HCT116 (cell line): ENCODE measurements at regions not wholly inside any gene's neighbourhood (a gene's known extent, or its start where the extent isn't known, plus 50 kb on each side); places are given as distances from the start of the nearest gene placed in this dataset.

Source experiments
- ATAC-seq: fragments of 200-7000 bp; cut with Tn5 transposase; 2 replicates; pipeline ENCODE4 v1.9.1; 2020; ENCODE audit warnings: mild to moderate bottlenecking, moderate library complexity
- BruUV-seq: library from RNA; stranded (reverse); fragments of 400-500 nt; replicated peaks from 2 replicates; lab custom pipeline; 2021; lab: Mats Ljungman, UMichigan
- CTCF ChIA-PET: fragments of 300-600 bp; sonication (Branson Sonifier 250); formaldehyde crosslinking; loops from one replicate; lab custom pipeline; 2021; ENCODE audit warnings: antibody characterized with exemption; lab: Charles Lee
- POLR2A ChIA-PET: fragments of 300-600, 350-600 bp; sonication (Branson Sonifier 250); formaldehyde crosslinking; loops from one replicate; lab custom pipeline; 2021; ENCODE audit warnings: antibody characterized with exemption; lab: Charles Lee
- RAD21 ChIA-PET, 2 experiments: fragments of 300-600 bp; sonication (Branson Sonifier 250); formaldehyde crosslinking; loops; one replicate each; lab custom pipeline; 2023; ENCODE audit warnings: low total read pairs in 2 of 2; ENCODE audit not compliant: uncharacterized antibody in 2 of 2, unreplicated experiment in 2 of 2, low non-redundant PET in 1 of 2; lab: Charles Lee
- DNase-seq: peaks from one replicate; pipeline ENCODE4 v3.0.0-alpha.2; 2010; ENCODE audit warnings: low read depth, low spot score
- H2AFZ ChIP-seq: fragments of 200-600 bp; shearing (Covaris generic), sonication (generic); 2 replicates; pipeline ENCODE4 v1.6.1; 2017; ENCODE audit warnings: low read depth, mixed run types, mixed read lengths, antibody characterized with exemption, low read length; ENCODE audit not compliant: poor library complexity, severe bottlenecking
- H3K27ac ChIP-seq: 2 replicates; pipeline ENCODE4 v1.5.1; 2012; ENCODE audit warnings: low read depth, low read length
- H3K27me3 ChIP-seq: fragments of 200-600 bp; sonication (generic); 2 replicates; pipeline ENCODE4 v1.6.1; 2016; ENCODE audit warnings: mixed run types, low read length, mixed read lengths; ENCODE audit not compliant: insufficient read depth
- H3K36me3 ChIP-seq, 2 experiments: fragments of 200-500 bp in 1 of 2; fragments of 200-600 bp in 1 of 2; sonication (Bioruptor generic) in 1 of 2; sonication (generic) in 1 of 2; 2 replicates each; pipeline versions ENCODE4 v1.5.1 to v1.6.1; 2014 to 2016; ENCODE audit warnings: low read length in 2 of 2, inconsistent platforms in 1 of 2, mixed read lengths in 1 of 2, mixed run types in 1 of 2; ENCODE audit not compliant: insufficient read depth in 2 of 2, control insufficient read depth in 1 of 2
- H3K4me1 ChIP-seq, 2 experiments: fragments of 200-600 bp in 1 of 2; sonication (generic) in 1 of 2; 2 replicates each; pipeline versions ENCODE4 v1.5.1 to v1.6.1; 2012 to 2017; ENCODE audit warnings: low read length in 2 of 2, inconsistent platforms in 1 of 2, mild to moderate bottlenecking in 1 of 2, mixed read lengths in 1 of 2, mixed run types in 1 of 2, moderate library complexity in 1 of 2; ENCODE audit not compliant: insufficient read depth in 2 of 2, control insufficient read depth in 1 of 2
- H3K4me2 ChIP-seq: fragments of 200-600 bp; sonication (generic); 2 replicates; pipeline ENCODE4 v1.6.1; 2017; ENCODE audit warnings: mixed run types, low read length, mixed read lengths
- H3K4me3 ChIP-seq, 2 experiments: fragments of 200-600 bp in 1 of 2; sonication (generic) in 1 of 2; replicated peaks in 1 of 2; 2 replicates each; pipeline ENCODE4 v1.5.1; 2011 to 2016; ENCODE audit warnings: low read length in 2 of 2, control low read depth in 1 of 2, low read depth in 1 of 2, mild to moderate bottlenecking in 1 of 2, mixed read lengths in 1 of 2, mixed run types in 1 of 2
- H3K79me2 ChIP-seq: fragments of 200-600 bp; sonication (generic); 2 replicates; pipeline ENCODE4 v1.6.1; 2017; ENCODE audit warnings: mild to moderate bottlenecking, mixed run types, low read length, moderate library complexity, mixed read lengths; ENCODE audit not compliant: insufficient read depth
- H3K9ac ChIP-seq: fragments of 200-600 bp; sonication (generic); 2 replicates; pipeline ENCODE4 v1.6.1; 2016; ENCODE audit warnings: low read length, mixed read lengths
- H3K9me2 ChIP-seq: fragments of 200-600 bp; sonication (generic), shearing (Covaris generic); 2 replicates; pipeline ENCODE4 v1.6.1; 2017; ENCODE audit warnings: mixed run types, mild to moderate bottlenecking, moderate library complexity; ENCODE audit not compliant: insufficient read depth
- H3K9me3 ChIP-seq, 2 experiments: fragments of 200-500 bp in 1 of 2; fragments of 200-600 bp in 1 of 2; sonication (Bioruptor generic) in 1 of 2; sonication (generic) in 1 of 2; 2 replicates each; pipeline ENCODE4 v1.6.1; 2014 to 2017; ENCODE audit warnings: low read length in 2 of 2, mixed read lengths in 2 of 2, inconsistent platforms in 1 of 2, low read depth in 1 of 2, mild to moderate bottlenecking in 1 of 2, mixed run types in 1 of 2, moderate library complexity in 1 of 2; ENCODE audit not compliant: control insufficient read depth in 1 of 2, insufficient read depth in 1 of 2
- H4K20me1 ChIP-seq: fragments of 200-600 bp; sonication (generic), shearing (Covaris generic); 2 replicates; pipeline ENCODE4 v1.6.1; 2017; ENCODE audit warnings: mixed run types, mild to moderate bottlenecking, moderate library complexity; ENCODE audit not compliant: insufficient read depth
- CBX3 ChIP-seq: IDR thresholded peaks from 2 replicates; pipeline ENCODE4 v1.6.1; 2012; ENCODE audit warnings: low read depth
- CEBPB ChIP-seq: IDR thresholded peaks from 2 replicates; pipeline ENCODE4 v1.6.1; 2012; ENCODE audit warnings: low read depth
- ELF1 ChIP-seq: IDR thresholded peaks from 2 replicates; pipeline ENCODE4 v1.6.1; 2012; ENCODE audit warnings: low read depth, borderline replicate concordance
- EZH2phosphoT487 ChIP-seq: fragments of 200-600 bp; IDR thresholded peaks from 2 replicates; pipeline ENCODE4 v1.6.1; 2018; ENCODE audit warnings: antibody characterized with exemption, borderline replicate concordance
- JUND ChIP-seq: IDR thresholded peaks from 2 replicates; pipeline ENCODE4 v1.6.1; 2012
- POLR2AphosphoS5 ChIP-seq: IDR thresholded peaks from 2 replicates; pipeline ENCODE4 v1.6.1; 2011; ENCODE audit warnings: mild to moderate bottlenecking, low read depth, low read length, moderate library complexity
- SIN3A ChIP-seq: IDR thresholded peaks from 2 replicates; pipeline ENCODE4 v1.6.1; 2012; ENCODE audit warnings: low read depth
- SP1 ChIP-seq: IDR thresholded peaks from 2 replicates; pipeline ENCODE4 v1.6.1; 2012; ENCODE audit warnings: low read depth
- TCF7L2 ChIP-seq: IDR thresholded peaks from 2 replicates; pipeline ENCODE4 v1.7.0; 2011; ENCODE audit warnings: borderline replicate concordance, inconsistent platforms; ENCODE audit not compliant: insufficient read depth, insufficient read length; ENCODE audit errors: extremely low read depth
- YY1 ChIP-seq: IDR thresholded peaks from 2 replicates; pipeline ENCODE4 v1.6.1; 2011; ENCODE audit warnings: low read length, low read depth, moderate library complexity, mild to moderate bottlenecking; ENCODE audit not compliant: insufficient replicate concordance; ENCODE audit errors: extremely low read depth
- ZFX ChIP-seq: fragments of 450-650 bp; IDR thresholded peaks from 2 replicates; pipeline ENCODE4 v1.6.1; 2017
- ZNF274 ChIP-seq: fragments of 200-500 bp; sonication (Bioruptor generic); IDR thresholded peaks from 2 replicates; pipeline ENCODE4 v1.6.1; 2014; ENCODE audit warnings: mild to moderate bottlenecking, low read depth, low read length, inconsistent platforms
- intact Hi-C: fragments of 100-400 bp; cut with micrococcal nuclease; formaldehyde crosslinking; loops from 2 replicates; pipeline ENCODE4 v1.10.0; 2022
- TF ChIP-seq, protein P1 (sequence below): IDR thresholded peaks from 2 replicates; pipeline ENCODE4 v1.6.1; 2012
- TF ChIP-seq, protein P2 (sequence below): IDR thresholded peaks from 2 replicates; pipeline ENCODE4 v1.6.1; 2012
- TF ChIP-seq, protein P3 (sequence below), 3 experiments: fragments of 200-600 bp in 1 of 3; sonication (generic) in 1 of 3; IDR thresholded peaks in 2 of 3; conservative IDR thresholded peaks in 1 of 3; 2 replicates each; pipeline ENCODE4 v1.5.1; 2012 to 2017; ENCODE audit warnings: low read depth in 2 of 3, low read length in 2 of 3, antibody characterized with exemption in 1 of 3, borderline replicate concordance in 1 of 3, control low read depth in 1 of 3, mild to moderate bottlenecking in 1 of 3, mixed read lengths in 1 of 3, mixed run types in 1 of 3, moderate library complexity in 1 of 3; ENCODE audit not compliant: insufficient read depth in 1 of 3

DNA sequence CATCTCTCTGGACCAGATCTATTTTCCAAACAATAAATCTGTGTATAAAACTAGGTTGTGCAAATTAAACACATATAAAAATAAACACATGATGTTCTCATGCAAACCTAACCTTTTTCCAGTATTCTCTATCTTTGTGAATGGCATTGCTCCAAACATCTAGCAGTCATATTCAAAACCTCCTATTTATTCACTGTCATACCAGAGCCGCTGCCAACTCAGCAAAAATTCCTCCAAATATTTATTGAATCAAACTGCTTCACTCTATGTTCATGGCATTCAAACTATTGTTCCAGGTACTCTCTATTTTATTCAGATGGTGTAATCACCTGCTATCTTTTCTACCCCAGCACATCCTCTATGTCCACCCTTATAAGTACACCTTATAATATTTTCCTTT, 652.1 kb upstream of the RIOK2 start:
- Histone ChIP-seq H3K79me2 (no peaks in the 10 kb centered on the region), H3K9me2 (no peaks in the 10 kb centered on the region), H3K4me3 (no peak overlapping the region), H2AFZ (no peak overlapping the region), H3K27ac (no peak overlapping the region), H3K27me3 (no peaks in the 10 kb centered on the region), H3K9me3 (no peaks in the 10 kb centered on the region), H3K4me2 (no peak overlapping the region), H3K9ac (no peak overlapping the region), H3K36me3 (no peaks in the 10 kb centered on the region), H4K20me1 (no peaks in the 10 kb centered on the region), H3K4me1 (peaks cover 15 to 18% of the 10 kb centered on the region in 2 experiments)
- intact Hi-C loops, result no loop called here
- no TSS peak for BruUV-seq
- ChIA-PET RAD21 (no interaction called here), POLR2A (no interaction called here), CTCF (no interaction called here)
- TF ChIP-seq ZNF274 (no peak), ELF1 (no peak), SP1 (no peak), EZH2phosphoT487 (no peak), JUND (no peak), YY1 (no peak), CBX3 (no peak), ZFX (no peak), CEBPB (no peak), TCF7L2 (no peak), POLR2AphosphoS5 (no peak), SIN3A (no peak)
- TF ChIP-seq, protein P1, sequence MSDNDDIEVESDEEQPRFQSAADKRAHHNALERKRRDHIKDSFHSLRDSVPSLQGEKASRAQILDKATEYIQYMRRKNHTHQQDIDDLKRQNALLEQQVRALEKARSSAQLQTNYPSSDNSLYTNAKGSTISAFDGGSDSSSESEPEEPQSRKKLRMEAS, result no peak
- TF ChIP-seq, protein P2, sequence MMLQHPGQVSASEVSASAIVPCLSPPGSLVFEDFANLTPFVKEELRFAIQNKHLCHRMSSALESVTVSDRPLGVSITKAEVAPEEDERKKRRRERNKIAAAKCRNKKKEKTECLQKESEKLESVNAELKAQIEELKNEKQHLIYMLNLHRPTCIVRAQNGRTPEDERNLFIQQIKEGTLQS, result no peak
- TF ChIP-seq, protein P3, sequence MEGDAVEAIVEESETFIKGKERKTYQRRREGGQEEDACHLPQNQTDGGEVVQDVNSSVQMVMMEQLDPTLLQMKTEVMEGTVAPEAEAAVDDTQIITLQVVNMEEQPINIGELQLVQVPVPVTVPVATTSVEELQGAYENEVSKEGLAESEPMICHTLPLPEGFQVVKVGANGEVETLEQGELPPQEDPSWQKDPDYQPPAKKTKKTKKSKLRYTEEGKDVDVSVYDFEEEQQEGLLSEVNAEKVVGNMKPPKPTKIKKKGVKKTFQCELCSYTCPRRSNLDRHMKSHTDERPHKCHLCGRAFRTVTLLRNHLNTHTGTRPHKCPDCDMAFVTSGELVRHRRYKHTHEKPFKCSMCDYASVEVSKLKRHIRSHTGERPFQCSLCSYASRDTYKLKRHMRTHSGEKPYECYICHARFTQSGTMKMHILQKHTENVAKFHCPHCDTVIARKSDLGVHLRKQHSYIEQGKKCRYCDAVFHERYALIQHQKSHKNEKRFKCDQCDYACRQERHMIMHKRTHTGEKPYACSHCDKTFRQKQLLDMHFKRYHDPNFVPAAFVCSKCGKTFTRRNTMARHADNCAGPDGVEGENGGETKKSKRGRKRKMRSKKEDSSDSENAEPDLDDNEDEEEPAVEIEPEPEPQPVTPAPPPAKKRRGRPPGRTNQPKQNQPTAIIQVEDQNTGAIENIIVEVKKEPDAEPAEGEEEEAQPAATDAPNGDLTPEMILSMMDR (IDR thresholded peaks at IDR 0.05 in 2 of 3, conservative IDR thresholded peaks at IDR 0.05 in 1 of 3; ENCODE audit: borderline replicate concordance in 1 of 3, insufficient read depth in 1 of 3, low read depth in 2 of 3, low read length in 2 of 3), result no peak
- ATAC-seq, result no peak
- no peak for DNase-seq
